ENCODE measurements at regions not wholly inside any gene's neighbourhood (a gene's known extent, or its start where the extent isn't known, plus 50 kb on each side); places are given as distances from the start of the nearest gene placed in this dataset.
A peak's percentile ranks its signal among the peaks of the same experiment; 100 is the strongest.

DNA sequence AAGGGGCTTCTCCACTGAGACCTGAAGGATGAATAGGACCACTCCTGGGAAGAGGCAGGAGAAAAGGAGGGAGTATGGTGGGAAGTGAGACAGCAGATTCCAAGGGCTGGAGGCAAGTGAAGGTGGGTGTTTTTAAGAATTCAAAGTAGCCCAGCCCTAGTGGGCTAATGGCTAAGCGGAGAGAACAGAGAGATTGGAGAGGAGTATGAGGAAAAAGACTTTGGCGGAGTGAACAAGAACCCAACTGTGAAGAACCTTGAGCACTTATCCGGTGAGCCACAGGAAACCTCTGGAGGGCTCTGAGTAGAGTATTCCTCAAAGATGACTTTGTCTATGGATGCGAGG lies 142.6 kb downstream of the COPS8 start:
- Histone ChIP-seq H3K9me1 (replicated peaks; ENCODE audit: control insufficient read depth, extremely low read depth, insufficient read depth, low read length) (no peaks in the 10 kb centered on the region), H3K79me2 (ENCODE audit: control insufficient read depth, insufficient read depth, low read length) (no peaks in the 10 kb centered on the region), H3K4me2 (ENCODE audit: insufficient read depth, low read length) (peak overlapping the region; percentile 37), H3K9me3 (replicated peaks; ENCODE audit: control insufficient read depth, insufficient read depth, low read length) (no peaks in the 10 kb centered on the region), H3K36me3 (ENCODE audit: control insufficient read depth in 2 of 2, extremely low read depth in 1 of 2, insufficient read depth in 2 of 2, low read length in 2 of 2) (no peaks in the 10 kb centered on the region), H2AFZ (ENCODE audit: low read depth, low read length) (no peak overlapping the region), H3K9ac (replicated peaks; ENCODE audit: extremely low read depth, insufficient read depth, low read length) (no peak overlapping the region), H3K27ac (ENCODE audit: insufficient read depth, low read depth, low read length) (no peak overlapping the region), H3K27me3 (ENCODE audit: control insufficient read depth in 2 of 2, insufficient read depth in 2 of 2, low read length in 2 of 2) (peaks cover 0 to 3% of the 10 kb centered on the region in 2 experiments), H4K20me1 (replicated peaks; ENCODE audit: control insufficient read depth, extremely low read depth, insufficient read depth, low read length) (no peaks in the 10 kb centered on the region), H3K4me1 (ENCODE audit: control insufficient read depth, extremely low read depth, insufficient read depth, low read length) (peaks cover 9% of the 10 kb centered on the region), H3K4me3 (replicated peaks in 1 of 3; ENCODE audit: insufficient read depth in 1 of 3, low read depth in 1 of 3, low read length in 3 of 3) (no peak overlapping the region)
- intact Hi-C loops (cut with micrococcal nuclease) (no loop called here), dilution Hi-C loops (cut with MboI; ENCODE audit: extremely low pct_ligation_motif_present, low sequenced_read_pairs) (no loop called here)
- TF ChIP-seq, protein P1, sequence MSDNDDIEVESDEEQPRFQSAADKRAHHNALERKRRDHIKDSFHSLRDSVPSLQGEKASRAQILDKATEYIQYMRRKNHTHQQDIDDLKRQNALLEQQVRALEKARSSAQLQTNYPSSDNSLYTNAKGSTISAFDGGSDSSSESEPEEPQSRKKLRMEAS (IDR thresholded peaks at IDR 0.05; ENCODE audit: insufficient read depth, insufficient read length): no peak
- no peak for TF ChIP-seq MYC (IDR thresholded peaks at IDR 0.05; ENCODE audit: low read depth, low read length)
- no peak for TF ChIP-seq GATA2 (IDR thresholded peaks at IDR 0.05; ENCODE audit: insufficient read depth, insufficient read length, low read depth, low read length)
- no peak for DNase-seq (ENCODE audit: low read depth, low spot score)
- BruUV-seq (replicated peaks): no TSS peak
- POLR2A ChIA-PET: no interaction called here
- CTCF ChIA-PET: interaction anchor here (1.2 to 1.4 kb wide), 3 partner anchors 11 to 63 kb away, joined by 3 to 8 read pairs (median 3); no protein-coding TSS in a partner anchor
- FAIRE-seq: no peak

DNA sequence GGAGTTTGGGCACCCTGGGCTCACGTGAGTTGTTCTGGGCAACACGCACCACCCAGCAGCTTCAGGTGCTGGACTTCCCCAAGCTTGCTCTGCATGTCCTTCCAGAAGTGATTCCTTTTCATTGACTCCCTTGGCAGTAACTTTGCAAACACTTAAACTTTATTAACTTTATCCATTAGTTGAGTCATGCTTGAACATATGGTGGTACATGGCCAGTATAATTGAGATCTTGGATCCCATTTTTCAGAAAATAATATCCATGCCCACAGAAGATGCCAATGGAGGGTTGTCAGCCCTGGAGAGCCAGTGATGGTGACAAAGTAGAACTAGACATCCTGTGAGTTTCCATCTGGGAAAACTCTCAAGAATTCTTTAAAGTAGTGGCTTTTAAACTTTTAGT lies 144.2 kb downstream of the COPS8 start:
- intact Hi-C loops (cut with micrococcal nuclease): no loop called here
- Histone ChIP-seq H3K4me2 (ENCODE audit: insufficient read depth, low read length) (no peak overlapping the region), H3K9me1 (replicated peaks; ENCODE audit: control insufficient read depth, extremely low read depth, insufficient read depth, low read length) (no peaks in the 10 kb centered on the region), H3K4me3 (replicated peaks in 1 of 3; ENCODE audit: insufficient read depth in 1 of 3, low read depth in 1 of 3, low read length in 3 of 3) (no peak overlapping the region), H3K9me3 (replicated peaks; ENCODE audit: control insufficient read depth, insufficient read depth, low read length) (no peaks in the 10 kb centered on the region), H3K4me1 (ENCODE audit: control insufficient read depth, extremely low read depth, insufficient read depth, low read length) (peaks cover 9% of the 10 kb centered on the region), H3K36me3 (ENCODE audit: control insufficient read depth in 2 of 2, extremely low read depth in 1 of 2, insufficient read depth in 2 of 2, low read length in 2 of 2) (no peaks in the 10 kb centered on the region), H3K79me2 (ENCODE audit: control insufficient read depth, insufficient read depth, low read length) (no peaks in the 10 kb centered on the region), H3K27me3 (ENCODE audit: control insufficient read depth in 2 of 2, insufficient read depth in 2 of 2, low read length in 2 of 2) (peaks cover 3 to 5% of the 10 kb centered on the region in 2 experiments), H4K20me1 (replicated peaks; ENCODE audit: control insufficient read depth, extremely low read depth, insufficient read depth, low read length) (no peaks in the 10 kb centered on the region), H3K9ac (replicated peaks; ENCODE audit: extremely low read depth, insufficient read depth, low read length) (no peak overlapping the region), H3K27ac (ENCODE audit: insufficient read depth, low read depth, low read length) (no peak overlapping the region), H2AFZ (ENCODE audit: low read depth, low read length) (no peak overlapping the region)
- BruUV-seq (replicated peaks): no TSS peak
- ChIA-PET POLR2A (no interaction called here), CTCF (no interaction called here)
- dilution Hi-C loops (cut with MboI; ENCODE audit: extremely low pct_ligation_motif_present, low sequenced_read_pairs): no loop called here
- DNase-seq (ENCODE audit: low read depth, low spot score): no peak
- TF ChIP-seq GATA2 (IDR thresholded peaks at IDR 0.05; ENCODE audit: insufficient read depth, insufficient read length, low read depth, low read length) (no peak), FOS (IDR thresholded peaks at IDR 0.05; ENCODE audit: borderline replicate concordance, insufficient read depth, low read length) (no peak), JUN (IDR thresholded peaks at IDR 0.05; ENCODE audit: borderline replicate concordance, insufficient read depth, insufficient read length, low read depth) (no peak), POLR2AphosphoS5 (IDR thresholded peaks at IDR 0.05; ENCODE audit: insufficient read depth, low read depth, low read length) (no peak), EZH2 (IDR thresholded peaks at IDR 0.05; ENCODE audit: borderline replicate concordance, low read depth, low read length, severe bottlenecking) (no peak), MYC (IDR thresholded peaks at IDR 0.05; ENCODE audit: low read depth, low read length) (no peak), POLR2A (IDR thresholded peaks at IDR 0.05; ENCODE audit: low read depth, low read length) (no peak)
- TF ChIP-seq, protein P2, sequence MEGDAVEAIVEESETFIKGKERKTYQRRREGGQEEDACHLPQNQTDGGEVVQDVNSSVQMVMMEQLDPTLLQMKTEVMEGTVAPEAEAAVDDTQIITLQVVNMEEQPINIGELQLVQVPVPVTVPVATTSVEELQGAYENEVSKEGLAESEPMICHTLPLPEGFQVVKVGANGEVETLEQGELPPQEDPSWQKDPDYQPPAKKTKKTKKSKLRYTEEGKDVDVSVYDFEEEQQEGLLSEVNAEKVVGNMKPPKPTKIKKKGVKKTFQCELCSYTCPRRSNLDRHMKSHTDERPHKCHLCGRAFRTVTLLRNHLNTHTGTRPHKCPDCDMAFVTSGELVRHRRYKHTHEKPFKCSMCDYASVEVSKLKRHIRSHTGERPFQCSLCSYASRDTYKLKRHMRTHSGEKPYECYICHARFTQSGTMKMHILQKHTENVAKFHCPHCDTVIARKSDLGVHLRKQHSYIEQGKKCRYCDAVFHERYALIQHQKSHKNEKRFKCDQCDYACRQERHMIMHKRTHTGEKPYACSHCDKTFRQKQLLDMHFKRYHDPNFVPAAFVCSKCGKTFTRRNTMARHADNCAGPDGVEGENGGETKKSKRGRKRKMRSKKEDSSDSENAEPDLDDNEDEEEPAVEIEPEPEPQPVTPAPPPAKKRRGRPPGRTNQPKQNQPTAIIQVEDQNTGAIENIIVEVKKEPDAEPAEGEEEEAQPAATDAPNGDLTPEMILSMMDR (IDR thresholded peaks at IDR 0.05; ENCODE audit: extremely low read depth in 1 of 2, insufficient read depth in 1 of 2, low read depth in 1 of 2, low read length in 2 of 2): no peak
- TF ChIP-seq, protein P1 (IDR thresholded peaks at IDR 0.05; ENCODE audit: insufficient read depth, insufficient read length): no peak
- no peak for FAIRE-seq
